H7 (cell line): ENCODE measurements at regions not wholly inside any gene's neighbourhood (a gene's known extent, or its start where the extent isn't known, plus 50 kb on each side); places are given as distances from the start of the nearest gene placed in this dataset.
A peak's percentile ranks its signal among the peaks of the same experiment; 100 is the strongest.
"Not testable (repeated sequence)": the region's sequence is repeated elsewhere in the genome, so short reads cannot be mapped to it uniquely, and the experiment has no call there.

Experiments
- DNase-seq: peaks from one replicate; pipeline ENCODE4 v3.0.0; 2012
- H3K27me3 ChIP-seq: 2 replicates; pipeline ENCODE4 v1.6.0; 2011; ENCODE audit warnings: mild to moderate bottlenecking, low read length; ENCODE audit not compliant: control insufficient read depth, insufficient read depth
- H3K36me3 ChIP-seq: replicated peaks from 2 replicates; pipeline ENCODE4 v1.5.1; 2011; ENCODE audit warnings: low read length; ENCODE audit not compliant: control insufficient read depth, insufficient read depth
- H3K4me3 ChIP-seq: 2 replicates; pipeline ENCODE4 v1.5.1; 2011; ENCODE audit warnings: low read depth, mild to moderate bottlenecking, control low read depth, low read length, moderate library complexity; ENCODE audit not compliant: insufficient read depth

GRCh38 chr3:98644168-98644567, 50.8 kb upstream of the CPOX start:
- H3K27me3 ChIP-seq, result no peaks in the 10 kb centered on the region
- DNase-seq, result no peak
- H3K4me3 ChIP-seq, result no peak overlapping the region
- no peaks in the 10 kb centered on the region for H3K36me3 ChIP-seq

GRCh38 chr3:98645039-98645438, 51.6 kb upstream of the CPOX start:
- no peaks in the 10 kb centered on the region for H3K27me3 ChIP-seq
- no peaks in the 10 kb centered on the region for H3K36me3 ChIP-seq
- H3K4me3 ChIP-seq, result no peak overlapping the region
- no peak for DNase-seq

DNA sequence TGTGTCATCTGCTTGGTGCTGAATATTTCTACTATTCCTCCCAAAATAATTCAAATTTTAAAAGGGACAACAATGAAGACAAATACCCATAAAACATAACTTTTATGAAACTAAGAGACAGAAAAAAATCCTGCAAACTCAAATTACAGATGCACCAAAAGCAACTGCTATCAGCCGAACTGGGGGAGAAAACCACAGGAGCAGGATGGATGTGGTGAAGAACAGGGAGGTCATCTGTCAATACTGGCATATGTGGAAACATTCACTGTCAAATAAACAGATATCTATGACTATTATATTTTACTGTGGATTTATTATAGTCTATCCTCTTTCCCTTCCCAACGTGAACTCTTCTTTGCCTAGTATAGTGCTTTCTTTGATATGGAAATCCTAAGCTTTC, 53.3 kb upstream of the CPOX start:
- DNase-seq, result no peak
- H3K36me3 ChIP-seq, result no peaks in the 10 kb centered on the region
- no peaks in the 10 kb centered on the region for H3K27me3 ChIP-seq
- H3K4me3 ChIP-seq, result no peak overlapping the region

- no peak overlapping the region for H3K4me3 ChIP-seq
- H3K36me3 ChIP-seq, result no peaks in the 10 kb centered on the region
- DNase-seq, result no peak
- H3K27me3 ChIP-seq, result no peaks in the 10 kb centered on the region
Measured at GRCh38 chr3:98647197-98647596, 53.8 kb upstream of the CPOX start.

DNA sequence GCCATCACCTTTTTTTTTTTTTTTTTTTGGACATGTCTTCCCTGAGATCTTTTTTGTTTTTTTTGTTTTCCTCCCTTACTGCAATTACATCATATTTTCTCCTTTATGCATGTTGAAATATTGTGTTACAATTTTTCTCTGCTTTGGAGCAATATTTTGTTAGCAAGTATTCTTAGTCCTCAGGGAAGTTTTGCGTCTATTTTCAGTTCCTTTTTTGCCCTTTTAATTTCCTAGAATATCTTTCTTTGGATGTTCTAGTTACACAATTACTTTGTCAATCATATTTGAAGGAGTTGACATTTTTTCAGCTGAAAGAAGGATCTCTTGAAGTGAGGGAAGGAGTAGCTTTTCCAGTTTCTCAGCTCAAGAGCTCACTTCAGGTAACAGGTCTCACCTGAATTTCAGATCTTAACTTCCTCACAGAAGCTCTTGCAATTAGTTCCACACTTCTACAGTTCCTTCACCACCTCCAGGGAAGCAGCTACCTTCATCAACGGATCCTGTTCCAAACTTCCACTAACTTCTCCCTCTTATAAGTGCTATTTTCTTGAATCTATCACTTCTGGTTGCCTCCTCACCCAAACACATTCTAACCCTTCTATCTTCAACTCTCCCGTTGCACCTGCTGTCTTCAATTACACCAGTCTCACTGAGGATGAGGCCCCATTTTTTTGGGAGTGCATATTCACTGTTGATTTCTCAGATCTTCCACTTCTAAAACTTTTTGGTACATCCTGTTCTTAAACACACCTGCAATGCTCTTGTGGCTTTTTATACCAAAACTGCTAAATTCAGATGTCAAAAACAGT, 57.8 kb upstream of the CPOX start:
- Histone ChIP-seq H3K27me3 (no peaks in the 10 kb centered on the region), H3K36me3 (no peaks in the 10 kb centered on the region), H3K4me3 (no peak overlapping the region)
- DNase-seq, result no peak

DNA sequence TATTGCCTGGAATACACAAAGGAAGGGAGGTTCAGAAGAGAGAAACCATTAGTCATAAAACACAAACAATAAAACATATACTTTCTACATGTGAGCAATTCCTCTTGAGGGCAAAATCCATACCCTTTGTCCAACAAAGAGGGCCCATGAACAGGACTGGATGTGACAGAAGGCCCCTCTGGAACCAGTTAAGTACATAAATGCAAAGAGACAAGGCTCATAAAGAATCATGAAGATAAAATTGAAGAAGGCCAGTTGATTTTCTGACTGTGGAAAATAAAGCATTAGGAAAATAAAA, 58.3 kb upstream of the CPOX start:
- H3K27me3 ChIP-seq, result no peaks in the 10 kb centered on the region
- DNase-seq, result no peak
- H3K36me3 ChIP-seq, result no peaks in the 10 kb centered on the region
- no peak overlapping the region for H3K4me3 ChIP-seq

DNA sequence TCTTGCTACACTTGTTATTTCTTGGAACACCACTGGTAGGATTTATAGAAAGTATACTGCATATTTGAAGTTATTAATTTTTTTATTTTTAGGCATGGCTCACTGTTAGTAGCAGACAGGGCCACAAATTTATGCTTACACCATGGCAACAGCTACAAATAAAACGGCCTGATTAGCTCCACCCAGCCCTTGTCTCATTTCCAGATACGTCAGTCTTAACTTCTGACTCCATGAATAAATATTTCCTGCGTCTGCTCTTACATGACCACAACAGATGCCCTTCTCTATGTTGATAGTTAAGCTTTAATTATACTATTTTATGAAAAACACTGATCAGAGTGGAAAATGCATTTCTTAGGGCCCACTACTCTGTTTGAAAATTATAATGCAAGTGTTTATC, 62.3 kb upstream of the CPOX start:
- Histone ChIP-seq H3K36me3 (no peaks in the 10 kb centered on the region), H3K4me3 (no peak overlapping the region), H3K27me3 (peaks cover 4% of the 10 kb centered on the region)
- no peak for DNase-seq

- Histone ChIP-seq H3K27me3 (peaks cover 4% of the 10 kb centered on the region), H3K4me3 (no peak overlapping the region), H3K36me3 (no peaks in the 10 kb centered on the region)
- peak; percentile 77 for DNase-seq
Measured at GRCh38 chr3:98657457-98657856, 64.0 kb upstream of the CPOX start.

GRCh38 chr3:98662699-98663098, 69.3 kb upstream of the CPOX start:
- Histone ChIP-seq H3K4me3 (no peak overlapping the region), H3K27me3 (peaks cover 2% of the 10 kb centered on the region), H3K36me3 (no peaks in the 10 kb centered on the region)
- no peak for DNase-seq

DNA sequence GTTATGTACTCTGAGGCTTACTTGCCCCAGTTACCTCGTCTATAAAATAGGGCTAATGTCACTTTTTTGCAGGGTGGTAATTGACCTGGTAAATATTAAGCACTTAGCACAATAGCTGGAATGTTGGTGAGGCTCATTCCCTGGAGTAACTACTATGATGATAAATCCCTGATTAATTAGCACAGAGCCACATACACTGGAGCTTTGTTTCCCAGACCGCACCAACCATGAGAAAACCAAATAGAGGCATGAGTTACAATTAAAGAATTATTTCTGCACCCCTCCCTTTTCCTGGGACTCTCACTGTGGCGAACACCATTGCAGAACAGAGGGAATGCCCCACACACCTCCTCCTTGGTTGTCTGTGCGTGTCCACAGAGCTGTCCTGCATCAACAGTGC, 76.6 kb upstream of the CPOX start:
- DNase-seq, result no peak
- no peaks in the 10 kb centered on the region for H3K36me3 ChIP-seq
- H3K4me3 ChIP-seq, result no peak overlapping the region
- H3K27me3 ChIP-seq, result no peaks in the 10 kb centered on the region

GRCh38 chr3:98679986-98680385, 83.2 kb upstream of the ST3GAL6 start:
- Histone ChIP-seq H3K27me3 (no peaks in the 10 kb centered on the region), H3K4me3 (no peak overlapping the region), H3K36me3 (no peaks in the 10 kb centered on the region)
- DNase-seq, result no peak

DNA sequence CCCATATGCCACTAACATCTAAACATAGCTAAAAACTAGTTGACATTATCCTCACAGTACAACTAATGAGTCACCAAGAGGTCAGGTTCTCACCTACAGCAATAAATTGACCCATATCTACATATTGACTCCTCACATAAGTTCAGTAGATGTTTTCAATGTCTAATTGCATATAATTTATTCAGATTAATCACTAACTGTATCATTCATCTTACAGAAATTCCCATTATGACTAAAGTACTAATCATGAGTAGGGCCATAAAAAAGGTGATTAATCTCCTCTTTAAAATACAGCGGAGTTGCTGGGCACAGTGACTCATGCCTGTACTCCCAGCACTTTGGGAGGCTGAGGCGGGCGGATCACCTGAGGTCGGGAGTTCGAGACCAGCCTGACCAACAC, 82.4 kb upstream of the ST3GAL6 start:
- no peak overlapping the region for H3K4me3 ChIP-seq
- DNase-seq, result no peak

DNA sequence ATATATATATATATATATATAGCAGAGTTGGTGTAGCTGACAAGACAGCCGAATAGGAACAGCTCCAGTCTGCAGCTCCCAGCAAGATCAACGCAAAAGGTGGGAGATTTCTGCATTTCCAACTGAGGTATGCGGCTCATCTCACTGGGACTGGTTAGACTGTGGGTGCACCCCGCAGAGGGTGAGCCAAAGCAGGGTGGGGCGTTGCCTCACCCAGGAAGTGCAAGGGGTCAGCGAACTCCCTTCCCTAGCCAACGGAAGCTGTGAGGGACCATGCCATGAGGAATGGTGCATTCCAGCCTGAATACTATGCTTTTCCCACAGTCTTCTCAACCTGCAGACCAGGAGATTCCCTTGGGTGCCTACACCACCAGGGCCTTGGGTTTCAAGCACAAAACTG, 81.7 kb upstream of the ST3GAL6 start:
- H3K27me3 ChIP-seq, result no peaks in the 10 kb centered on the region
- no peak for DNase-seq
- H3K36me3 ChIP-seq, result no peaks in the 10 kb centered on the region
- no peak overlapping the region for H3K4me3 ChIP-seq

More for the DNA sequence above, 82.4 kb upstream of the ST3GAL6 start:
- no peaks in the 10 kb centered on the region for H3K27me3 ChIP-seq
- no peaks in the 10 kb centered on the region for H3K36me3 ChIP-seq

DNA sequence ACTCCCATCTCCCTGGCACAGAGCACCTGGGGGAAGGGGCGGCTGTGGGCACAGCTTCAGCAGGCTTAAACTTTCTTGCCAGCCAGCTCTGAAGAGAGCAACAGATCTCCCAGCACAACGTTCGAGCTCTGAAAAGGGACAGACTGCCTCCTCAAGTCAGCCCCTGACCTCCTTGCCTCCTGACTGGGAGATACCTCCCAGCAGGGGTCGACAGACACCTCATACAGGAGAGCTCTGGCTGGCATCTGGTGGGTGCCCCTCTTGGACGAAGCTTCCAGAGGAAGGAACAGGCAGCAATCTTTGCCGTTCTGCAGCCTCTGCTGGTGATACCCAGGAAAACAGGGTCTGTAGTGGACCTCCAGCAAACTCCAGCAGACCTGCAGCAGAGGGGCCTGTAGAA, 80.7 kb upstream of the ST3GAL6 start:
- DNase-seq, H3K4me3 ChIP-seq: not testable (repeated sequence)

DNA sequence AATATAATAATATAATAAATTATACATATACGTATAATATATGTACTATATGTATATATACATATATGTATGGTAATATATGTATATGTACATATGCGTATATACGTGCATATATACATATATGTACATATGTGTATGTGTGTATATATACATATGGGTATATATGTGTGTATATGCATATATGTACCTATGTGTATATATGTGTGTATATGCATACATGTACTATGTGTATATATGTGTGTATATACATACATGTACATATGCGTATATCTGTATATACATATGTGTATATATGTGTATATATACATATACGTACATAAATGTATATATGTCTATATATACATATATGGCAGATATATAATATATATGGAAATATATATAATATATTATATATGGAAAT, 74.8 kb upstream of the ST3GAL6 start:
- Histone ChIP-seq H3K4me3 (no peak overlapping the region), H3K27me3 (no peaks in the 10 kb centered on the region), H3K36me3 (no peaks in the 10 kb centered on the region)
- no peak for DNase-seq

More for the DNA sequence above, 80.7 kb upstream of the ST3GAL6 start:
- H3K36me3 ChIP-seq, H3K27me3 ChIP-seq: not testable (repeated sequence)

GRCh38 chr3:98690876-98691275, 72.3 kb upstream of the ST3GAL6 start:
- H3K36me3 ChIP-seq, result no peaks in the 10 kb centered on the region
- H3K27me3 ChIP-seq, result no peaks in the 10 kb centered on the region
- DNase-seq, result no peak
- no peak overlapping the region for H3K4me3 ChIP-seq
